T-cell (primary cell): ENCODE measurements at regions not wholly inside any gene's neighbourhood (a gene's known extent, or its start where the extent isn't known, plus 50 kb on each side); places are given as distances from the start of the nearest gene placed in this dataset.

Experiments
- ATAC-seq, 4 experiments: fragments of 200-7000 bp in 3 of 4; fragments of 150-1000 bp in 1 of 4; cut with Tn5 transposase; replicated peaks in 1 of 4; 1 replicate in 3 of 4; 2 replicates in 1 of 4; pipeline ENCODE4 v1.10.0; 2021; ENCODE audit warnings: moderate library complexity in 3 of 4, mild to moderate bottlenecking in 2 of 4, moderate number of reproducible peaks in 1 of 4
- CTCF ChIA-PET, 2 donors: fragments of 300-600 bp; sonication (Branson Sonifier 250); formaldehyde crosslinking; loops; one replicate each; lab custom pipeline; 2022; ENCODE audit warnings: antibody characterized with exemption in 2 of 2; lab: Charles Lee
- POLR2A ChIA-PET, 2 donors: fragments of 300-600 bp; sonication (Branson Sonifier 250); formaldehyde crosslinking; loops; one replicate each; lab custom pipeline; 2022; ENCODE audit warnings: antibody characterized with exemption in 2 of 2; lab: Charles Lee
- DNase-seq, 35 experiments: peaks; one replicate each; pipeline versions ENCODE4 v3.0.0 to v3.0.0-alpha.2; 2013 to 2023
- H3K27ac ChIP-seq: one replicate; pipeline ENCODE4 v1.5.1; 2013; ENCODE audit warnings: low read length
- H3K27me3 ChIP-seq, 2 experiments: replicated peaks in 1 of 2; 1 replicate in 1 of 2; 2 replicates in 1 of 2; pipeline versions ENCODE4 v1.6.1 to v1.7.0; 2013; ENCODE audit warnings: low read length in 1 of 2, mixed read lengths in 1 of 2; ENCODE audit not compliant: control insufficient read depth in 2 of 2, insufficient read depth in 2 of 2; ENCODE audit errors: extremely low read depth in 1 of 2
- H3K36me3 ChIP-seq, 2 donors: 1 replicate in 1 of 2; 2 replicates in 1 of 2; pipeline versions ENCODE4 v1.6.1 to v1.7.0; 2013; ENCODE audit warnings: low read length in 1 of 2; ENCODE audit not compliant: control insufficient read depth in 2 of 2, insufficient read depth in 1 of 2; ENCODE audit errors: extremely low read depth in 1 of 2
- H3K4me1 ChIP-seq, 2 experiments: 1 replicate in 1 of 2; 2 replicates in 1 of 2; pipeline versions ENCODE4 v1.6.1 to v1.7.0; 2013; ENCODE audit warnings: low read length in 2 of 2, mixed read lengths in 1 of 2; ENCODE audit not compliant: insufficient read depth in 2 of 2, control insufficient read depth in 1 of 2; ENCODE audit errors: extremely low read depth in 1 of 2
- H3K4me3 ChIP-seq, 2 donors: 1 replicate in 1 of 2; 2 replicates in 1 of 2; pipeline versions ENCODE4 v1.5.1 to v1.7.0; 2013; ENCODE audit warnings: mild to moderate bottlenecking in 2 of 2, low read length in 1 of 2, moderate library complexity in 1 of 2; ENCODE audit not compliant: control insufficient read depth in 1 of 2; ENCODE audit errors: extremely low read depth in 1 of 2
- H3K9me3 ChIP-seq: 2 replicates; pipeline ENCODE4 v1.7.0; 2013
- H3K27ac Mint-ChIP-seq, 2 donors: one replicate each; pipeline ENCODE4 v1.8.0; 2020 to 2021; ENCODE audit warnings: mild to moderate bottlenecking in 2 of 2, mixed read lengths in 2 of 2
- H3K27me3 Mint-ChIP-seq, 2 donors: one replicate each; pipeline ENCODE4 v1.8.0; 2021 to 2022; ENCODE audit warnings: mixed read lengths in 2 of 2
- H3K36me3 Mint-ChIP-seq: one replicate; pipeline ENCODE4 v1.8.0; 2021; ENCODE audit warnings: mixed read lengths
- H3K4me1 Mint-ChIP-seq, 3 donors: one replicate each; pipeline ENCODE4 v1.8.0; 2020 to 2022; ENCODE audit warnings: mixed read lengths in 3 of 3, mild to moderate bottlenecking in 1 of 3
- H3K4me3 Mint-ChIP-seq, 3 donors: one replicate each; pipeline ENCODE4 v1.8.0; 2020 to 2022; ENCODE audit warnings: mild to moderate bottlenecking in 3 of 3, mixed read lengths in 3 of 3, moderate library complexity in 3 of 3
- H3K9me3 Mint-ChIP-seq, 3 donors: one replicate each; pipeline ENCODE4 v1.8.0; 2020 to 2022; ENCODE audit warnings: mixed read lengths in 3 of 3
- WGBS: methylation state at CpG from one replicate; pipeline ENCODE4 v1.1.5; 2013; ENCODE audit warnings: missing lambda C conversion rate; ENCODE audit not compliant: insufficient coverage; 5-methylcytosine and 5-hydroxymethylcytosine counted together

DNA sequence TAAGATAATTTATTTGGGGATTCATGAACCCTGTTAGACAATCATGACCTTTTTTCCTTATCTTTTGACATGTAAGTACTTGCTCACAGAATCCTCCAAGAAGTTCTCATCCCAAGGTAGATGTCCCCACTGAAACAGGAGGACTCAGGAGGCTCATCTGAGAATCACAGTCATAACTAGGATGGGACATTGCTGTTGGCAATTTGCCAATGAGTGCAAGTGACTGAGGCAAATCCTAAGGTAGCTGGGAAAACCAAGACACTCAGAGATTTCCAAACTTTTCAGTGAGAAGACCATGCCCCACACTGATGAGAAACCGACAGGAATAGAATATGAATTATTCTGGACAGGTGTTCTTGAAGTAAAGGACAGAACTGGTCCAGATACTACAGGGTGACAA lies 735.0 kb downstream of the TMEM182 start:
- H3K4me3 Mint-ChIP-seq: no peak overlapping the region
- H3K4me3 ChIP-seq: no peak overlapping the region
- DNase-seq (no peak), ATAC-seq (no peak)
- H3K27me3 Mint-ChIP-seq: no peaks in the 10 kb centered on the region
- H3K36me3 ChIP-seq: no peaks in the 10 kb centered on the region
- H3K9me3 ChIP-seq: no peaks in the 10 kb centered on the region
- no peak overlapping the region for H3K27ac Mint-ChIP-seq
- no peaks in the 10 kb centered on the region for H3K4me1 ChIP-seq
- H3K27ac ChIP-seq: no peak overlapping the region
- H3K36me3 Mint-ChIP-seq: no peaks in the 10 kb centered on the region
- POLR2A ChIA-PET: no interaction called here
- peaks cover 3 to 20% (median 8%) of the 10 kb centered on the region in 3 donors for H3K9me3 Mint-ChIP-seq
- no CpG with 5 or more reads among the region's 1 CpG for WGBS
- H3K27me3 ChIP-seq: no peaks in the 10 kb centered on the region
- no peaks in the 10 kb centered on the region for H3K4me1 Mint-ChIP-seq
- CTCF ChIA-PET: no interaction called here

DNA sequence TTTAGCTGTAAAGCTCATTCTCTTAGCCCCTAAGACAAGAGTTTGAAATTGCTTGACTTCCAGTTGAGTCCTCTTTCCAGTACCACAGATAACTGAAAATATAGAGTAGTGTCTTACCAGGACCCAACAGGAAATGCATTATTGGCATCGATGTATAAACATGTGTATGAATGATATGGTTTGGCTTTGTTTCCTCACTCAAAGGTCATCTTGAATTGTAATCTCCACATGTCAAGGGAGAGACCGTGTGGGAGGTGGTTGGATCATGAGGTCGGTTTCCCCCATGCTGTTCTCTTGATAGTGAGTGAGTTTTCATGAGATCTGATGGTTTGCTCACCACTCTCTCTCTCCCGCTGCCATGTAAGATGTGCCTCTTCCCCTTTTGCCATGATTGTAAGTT lies 745.0 kb downstream of the TMEM182 start:
- H3K4me1 ChIP-seq: no peaks in the 10 kb centered on the region
- H3K9me3 ChIP-seq: no peaks in the 10 kb centered on the region
- no peaks in the 10 kb centered on the region for H3K27me3 ChIP-seq
- no peak overlapping the region for H3K4me3 ChIP-seq
- POLR2A ChIA-PET: no interaction called here
- Mint-ChIP-seq H3K4me1 (no peaks in the 10 kb centered on the region), H3K27me3 (no peaks in the 10 kb centered on the region), H3K36me3 (no peaks in the 10 kb centered on the region), H3K27ac (no peak overlapping the region), H3K9me3 (peaks cover 8 to 17% (median 11%) of the 10 kb centered on the region in 3 donors), H3K4me3 (no peak overlapping the region)
- H3K27ac ChIP-seq: no peak overlapping the region
- ATAC-seq: no peak
- WGBS: no CpG with 5 or more reads among the region's 4 CpGs
- no peak for DNase-seq
- no peaks in the 10 kb centered on the region for H3K36me3 ChIP-seq
- CTCF ChIA-PET: no interaction called here

GRCh38 chr2:103512442-103512841 lies 750.6 kb downstream of the TMEM182 start:
- Mint-ChIP-seq H3K4me3 (no peak overlapping the region), H3K27ac (no peak overlapping the region), H3K4me1 (no peaks in the 10 kb centered on the region), H3K9me3 (peaks cover 14 to 30% (median 15%) of the 10 kb centered on the region in 3 donors), H3K27me3 (no peaks in the 10 kb centered on the region), H3K36me3 (no peaks in the 10 kb centered on the region)
- CTCF ChIA-PET: no interaction called here
- Histone ChIP-seq H3K4me3 (no peak overlapping the region), H3K27me3 (no peaks in the 10 kb centered on the region), H3K4me1 (no peaks in the 10 kb centered on the region), H3K9me3 (no peaks in the 10 kb centered on the region), H3K36me3 (no peaks in the 10 kb centered on the region), H3K27ac (no peak overlapping the region)
- no peak for DNase-seq
- no peak for ATAC-seq
- POLR2A ChIA-PET: no interaction called here

GRCh38 chr2:103520547-103520946 lies 758.7 kb downstream of the TMEM182 start:
- H3K27me3 ChIP-seq: no peaks in the 10 kb centered on the region
- no peak overlapping the region for H3K27ac ChIP-seq
- CTCF ChIA-PET: interaction anchor here in 1 of 2 donors (0.5 kb wide), 1 partner anchor 716 kb away, joined by 8 read pairs; no protein-coding TSS in a partner anchor
- no peaks in the 10 kb centered on the region for H3K4me1 ChIP-seq
- no peak overlapping the region for H3K27ac Mint-ChIP-seq
- no peak overlapping the region for H3K4me3 Mint-ChIP-seq
- no peaks in the 10 kb centered on the region for H3K27me3 Mint-ChIP-seq
- DNase-seq (no peak), ATAC-seq (no peak)
- no peaks in the 10 kb centered on the region for H3K4me1 Mint-ChIP-seq
- no peaks in the 10 kb centered on the region for H3K36me3 Mint-ChIP-seq
- H3K4me3 ChIP-seq: no peak overlapping the region
- WGBS: no CpG with 5 or more reads among the region's 1 CpG
- POLR2A ChIA-PET: no interaction called here
- H3K36me3 ChIP-seq: no peaks in the 10 kb centered on the region
- peaks cover 2 to 7% (median 4%) of the 10 kb centered on the region in 3 donors for H3K9me3 Mint-ChIP-seq
- no peaks in the 10 kb centered on the region for H3K9me3 ChIP-seq

GRCh38 chr2:103525756-103526155 lies 763.9 kb downstream of the TMEM182 start:
- Histone ChIP-seq H3K4me3 (no peak overlapping the region), H3K4me1 (no peaks in the 10 kb centered on the region), H3K9me3 (no peaks in the 10 kb centered on the region), H3K27me3 (no peaks in the 10 kb centered on the region), H3K27ac (no peak overlapping the region), H3K36me3 (no peaks in the 10 kb centered on the region)
- CTCF ChIA-PET: no interaction called here
- Mint-ChIP-seq H3K4me1 (no peaks in the 10 kb centered on the region), H3K4me3 (no peak overlapping the region), H3K9me3 (peaks cover 0 to 18% (median 5%) of the 10 kb centered on the region in 3 donors), H3K36me3 (no peaks in the 10 kb centered on the region), H3K27me3 (no peaks in the 10 kb centered on the region), H3K27ac (no peak overlapping the region)
- no CpG with 5 or more reads among the region's 2 CpGs for WGBS
- POLR2A ChIA-PET: no interaction called here
- no peak for ATAC-seq
- no peak for DNase-seq

- DNase-seq: no peak
- POLR2A ChIA-PET: no interaction called here
- Histone ChIP-seq H3K9me3 (no peaks in the 10 kb centered on the region), H3K36me3 (no peaks in the 10 kb centered on the region), H3K4me3 (no peak overlapping the region), H3K4me1 (no peaks in the 10 kb centered on the region), H3K27me3 (no peaks in the 10 kb centered on the region), H3K27ac (no peak overlapping the region)
- no peak for ATAC-seq
- Mint-ChIP-seq H3K27me3 (no peaks in the 10 kb centered on the region), H3K4me1 (no peaks in the 10 kb centered on the region), H3K36me3 (no peaks in the 10 kb centered on the region), H3K9me3 (peaks cover 0 to 18% (median 5%) of the 10 kb centered on the region in 3 donors), H3K27ac (no peak overlapping the region), H3K4me3 (no peak overlapping the region)
- 70% methylated on average over 5 of the region's 9 CpGs for WGBS
- CTCF ChIA-PET: no interaction called here
Measured at GRCh38 chr2:103526757-103527156, 764.9 kb downstream of the TMEM182 start.

GRCh38 chr2:103527278-103527677 lies 765.4 kb downstream of the TMEM182 start:
- POLR2A ChIA-PET: no interaction called here
- no peaks in the 10 kb centered on the region for H3K27me3 ChIP-seq
- no peak overlapping the region for H3K4me3 ChIP-seq
- H3K9me3 ChIP-seq: no peaks in the 10 kb centered on the region
- H3K27ac ChIP-seq: no peak overlapping the region
- H3K27me3 Mint-ChIP-seq: no peaks in the 10 kb centered on the region
- H3K27ac Mint-ChIP-seq: no peak overlapping the region
- CTCF ChIA-PET: no interaction called here
- no peak for DNase-seq
- no peaks in the 10 kb centered on the region for H3K4me1 ChIP-seq
- no CpG with 5 or more reads among the region's 3 CpGs for WGBS
- H3K36me3 Mint-ChIP-seq: no peaks in the 10 kb centered on the region
- H3K36me3 ChIP-seq: no peaks in the 10 kb centered on the region
- H3K9me3 Mint-ChIP-seq: peaks cover 0 to 20% (median 5%) of the 10 kb centered on the region in 3 donors
- H3K4me1 Mint-ChIP-seq: no peaks in the 10 kb centered on the region
- H3K4me3 Mint-ChIP-seq: no peak overlapping the region
- ATAC-seq: no peak
